OCI-M1 (cell line): ENCODE measurements at regions not wholly inside any gene's neighbourhood (a gene's known extent, or its start where the extent isn't known, plus 50 kb on each side); places are given as distances from the start of the nearest gene placed in this dataset.
A peak's percentile ranks its signal among the peaks of the same experiment; 100 is the strongest.

ENCODE experiments used
- DNase-seq: peaks from one replicate; lab custom pipeline; 2025; lab: John Stamatoyannopoulos, UW

- no peak for DNase-seq
Measured at GRCh38 chr4:81667539-81667938, 195.8 kb upstream of the RASGEF1B start.

GRCh38 chr4:81666491-81666890 is 194.8 kb upstream of the RASGEF1B start:
- no peak for DNase-seq

GRCh38 chr4:81665649-81666048 is 193.9 kb upstream of the RASGEF1B start:
- no peak for DNase-seq

- no peak for DNase-seq
Measured at GRCh38 chr4:81665045-81665444, 193.3 kb upstream of the RASGEF1B start.

- DNase-seq: no peak
Measured at GRCh38 chr4:81664079-81664478, 192.4 kb upstream of the RASGEF1B start.

GRCh38 chr4:81663368-81663767 is 191.7 kb upstream of the RASGEF1B start:
- DNase-seq: no peak

- DNase-seq: no peak
Measured at GRCh38 chr4:81659051-81659450, 187.3 kb upstream of the RASGEF1B start.

GRCh38 chr4:81652069-81652478 is 180.4 kb upstream of the RASGEF1B start:
- no peak for DNase-seq

GRCh38 chr4:81651243-81651899 is 179.7 kb upstream of the RASGEF1B start:
- DNase-seq: peak; percentile 57

GRCh38 chr4:81650606-81651242 is 179.0 kb upstream of the RASGEF1B start:
- DNase-seq: no peak

GRCh38 chr4:81648576-81649275 is 177.0 kb upstream of the RASGEF1B start:
- peak; percentile 78 for DNase-seq

- no peak for DNase-seq
Measured at GRCh38 chr4:81647388-81647787, 175.7 kb upstream of the RASGEF1B start.

- DNase-seq: no peak
Measured at GRCh38 chr4:81642543-81642942, 170.8 kb upstream of the RASGEF1B start.

GRCh38 chr4:81639248-81639647 is 167.5 kb upstream of the RASGEF1B start:
- no peak for DNase-seq

GRCh38 chr4:81638698-81639097 is 167.0 kb upstream of the RASGEF1B start:
- DNase-seq: no peak

- peak; percentile 86 for DNase-seq
Measured at GRCh38 chr4:81635739-81636138, 164.0 kb upstream of the RASGEF1B start.

GRCh38 chr4:81634766-81635549 is 163.3 kb upstream of the RASGEF1B start:
- DNase-seq: no peak

GRCh38 chr4:81634165-81634564 is 162.5 kb upstream of the RASGEF1B start:
- DNase-seq: no peak

GRCh38 chr4:81632581-81633299 is 161.0 kb upstream of the RASGEF1B start:
- DNase-seq: no peak

- DNase-seq: peak; percentile 59
Measured at GRCh38 chr4:81631958-81632441, 160.3 kb upstream of the RASGEF1B start.

- DNase-seq: no peak
Measured at GRCh38 chr4:81629366-81629765, 157.7 kb upstream of the RASGEF1B start.

- DNase-seq: no peak
Measured at GRCh38 chr4:81628489-81628888, 156.8 kb upstream of the RASGEF1B start.
